Islet precursor cell (in vitro differentiated cells): ENCODE measurements at regions not wholly inside any gene's neighbourhood (a gene's known extent, or its start where the extent isn't known, plus 50 kb on each side); places are given as distances from the start of the nearest gene placed in this dataset.

ENCODE experiments used
- DNase-seq: peaks from one replicate; pipeline ENCODE4 v3.0.0-alpha.2; 2018

- no peak for DNase-seq
Measured at GRCh38 chr13:73997964-73998363, 136.2 kb downstream of the KLF12 start.

- no peak for DNase-seq
Measured at GRCh38 chr13:73996569-73996968, 137.6 kb downstream of the KLF12 start.

GRCh38 chr13:73995736-73996135 is 138.5 kb downstream of the KLF12 start:
- no peak for DNase-seq

GRCh38 chr13:73993661-73994060 is 140.5 kb downstream of the KLF12 start:
- DNase-seq: no peak

GRCh38 chr13:73991884-73992283 is 142.3 kb downstream of the KLF12 start:
- DNase-seq: no peak

GRCh38 chr13:73991384-73991783 is 142.8 kb downstream of the KLF12 start:
- DNase-seq: no peak

- no peak for DNase-seq
Measured at GRCh38 chr13:73989244-73989843, 144.9 kb downstream of the KLF12 start.

GRCh38 chr13:73988461-73988860 is 145.7 kb downstream of the KLF12 start:
- no peak for DNase-seq

- no peak for DNase-seq
Measured at GRCh38 chr13:73987618-73988017, 146.6 kb downstream of the KLF12 start.

GRCh38 chr13:73985783-73986182 is 148.4 kb downstream of the KLF12 start:
- DNase-seq: no peak

- DNase-seq: peak; percentile 60
Measured at GRCh38 chr13:73984949-73985691, 149.1 kb downstream of the KLF12 start.

GRCh38 chr13:73984201-73984600 is 150.0 kb downstream of the KLF12 start:
- no peak for DNase-seq

- DNase-seq: no peak
Measured at GRCh38 chr13:73983109-73983508, 151.1 kb downstream of the KLF12 start.

GRCh38 chr13:73981595-73981994 is 152.6 kb downstream of the KLF12 start:
- DNase-seq: no peak

GRCh38 chr13:73975767-73976166 is 158.4 kb downstream of the KLF12 start:
- DNase-seq: no peak

- DNase-seq: no peak
Measured at GRCh38 chr13:73974051-73974450, 160.2 kb downstream of the KLF12 start.

GRCh38 chr13:73973156-73973555 is 161.0 kb downstream of the KLF12 start:
- DNase-seq: no peak

GRCh38 chr13:73972545-73972944 is 161.7 kb downstream of the KLF12 start:
- DNase-seq: no peak

- no peak for DNase-seq
Measured at GRCh38 chr13:73971481-73971880, 162.7 kb downstream of the KLF12 start.

- DNase-seq: no peak
Measured at GRCh38 chr13:73970421-73971055, 163.7 kb downstream of the KLF12 start.

GRCh38 chr13:73967397-73968165 is 166.6 kb downstream of the KLF12 start:
- DNase-seq: no peak

GRCh38 chr13:73966331-73966730 is 167.9 kb downstream of the KLF12 start:
- DNase-seq: no peak

- no peak for DNase-seq
Measured at GRCh38 chr13:73962284-73962683, 171.9 kb downstream of the KLF12 start.

GRCh38 chr13:73961181-73961580 is 173.0 kb downstream of the KLF12 start:
- DNase-seq: no peak
